B cell (primary cell): ENCODE measurements at regions not wholly inside any gene's neighbourhood (a gene's known extent, or its start where the extent isn't known, plus 50 kb on each side); places are given as distances from the start of the nearest gene placed in this dataset.
A peak's percentile ranks its signal among the peaks of the same experiment; 100 is the strongest.

Experiments
- ATAC-seq: fragments of 200-7000 bp; cut with Tn5 transposase; one replicate; pipeline ENCODE4 v1.10.0; 2021; ENCODE audit warnings: low read depth, mild to moderate bottlenecking, moderate number of reproducible peaks, moderate library complexity
- CTCF ChIA-PET: fragments of 350-600 bp; sonication (Branson Sonifier 250); formaldehyde crosslinking; loops from one replicate; lab custom pipeline; 2021; ENCODE audit warnings: antibody characterized with exemption, inconsistent platforms; lab: Charles Lee
- POLR2A ChIA-PET: fragments of 350-600 bp; sonication (Branson Sonifier 250); formaldehyde crosslinking; loops from one replicate; lab custom pipeline; 2021; ENCODE audit warnings: antibody characterized with exemption; lab: Charles Lee
- DNase-seq: peaks from one replicate; pipeline ENCODE4 v3.0.0; 2013
- H2AFZ ChIP-seq: 2 replicates; pipeline ENCODE4 v1.6.1; 2012; ENCODE audit warnings: mild to moderate bottlenecking, low read depth, low read length; ENCODE audit not compliant: insufficient read depth, poor library complexity, severe bottlenecking
- H3K27ac ChIP-seq, 2 donors: 1 replicate in 1 of 2; 2 replicates in 1 of 2; pipeline ENCODE4 v1.5.1; 2012 to 2013; ENCODE audit warnings: low read length in 2 of 2, mild to moderate bottlenecking in 2 of 2, moderate library complexity in 1 of 2
- H3K27me3 ChIP-seq, 4 experiments: fragments of 200-600 bp in 1 of 4; sonication (generic) in 1 of 4; replicated peaks in 1 of 4; 1 replicate in 2 of 4; 2 replicates in 2 of 4; pipeline versions ENCODE4 v1.6.1 to v1.7.0; 2013 to 2016; ENCODE audit warnings: low read length in 3 of 4, mild to moderate bottlenecking in 2 of 4, mixed read lengths in 1 of 4, moderate library complexity in 1 of 4; ENCODE audit not compliant: insufficient read depth in 4 of 4, control insufficient read depth in 3 of 4; ENCODE audit errors: control extremely low read depth in 1 of 4
- H3K36me3 ChIP-seq, 2 experiments: replicated peaks in 1 of 2; 1 replicate in 1 of 2; 2 replicates in 1 of 2; pipeline versions ENCODE4 v1.6.1 to v1.7.1; 2013; ENCODE audit warnings: low read length in 1 of 2; ENCODE audit not compliant: insufficient read depth in 2 of 2, control insufficient read depth in 1 of 2; ENCODE audit errors: control extremely low read depth in 1 of 2, extremely low read depth in 1 of 2
- H3K4me1 ChIP-seq, 2 donors: fragments of 200-600 bp in 1 of 2; sonication (generic) in 1 of 2; 1 replicate in 1 of 2; 2 replicates in 1 of 2; pipeline versions ENCODE4 v1.5.1 to v1.6.1; 2013 to 2017; ENCODE audit warnings: low read length in 2 of 2; ENCODE audit not compliant: control insufficient read depth in 2 of 2, insufficient read depth in 2 of 2
- H3K4me2 ChIP-seq: replicated peaks from 2 replicates; pipeline ENCODE3; 2012; ENCODE audit warnings: mild to moderate bottlenecking, low read depth, low read length; ENCODE audit not compliant: poor library complexity, severe bottlenecking
- H3K4me3 ChIP-seq, 5 experiments: fragments of 200-600 bp in 1 of 5; sonication (generic) in 1 of 5; 1 replicate in 3 of 5; 2 replicates in 2 of 5; pipeline versions ENCODE4 v1.5.1 to v1.7.0; 2011 to 2016; ENCODE audit warnings: low read length in 4 of 5, mild to moderate bottlenecking in 4 of 5, low read depth in 2 of 5, control low read depth in 1 of 5, moderate library complexity in 1 of 5; ENCODE audit not compliant: insufficient read depth in 1 of 5; ENCODE audit errors: control extremely low read depth in 1 of 5, extremely low read depth in 1 of 5
- H3K79me2 ChIP-seq: fragments of 200-600 bp; sonication (generic); one replicate; pipeline ENCODE4 v1.6.0; 2016; ENCODE audit warnings: low read length; ENCODE audit not compliant: control insufficient read depth, insufficient read depth
- H3K9ac ChIP-seq: fragments of 200-600 bp; sonication (generic); 2 replicates; pipeline ENCODE4 v1.6.1; 2017; ENCODE audit warnings: mild to moderate bottlenecking, low read length, moderate library complexity
- H3K9me3 ChIP-seq, 3 donors: one replicate each; pipeline versions ENCODE4 v1.6.1 to v1.7.1; 2013; ENCODE audit warnings: low read length in 2 of 3; ENCODE audit not compliant: control insufficient read depth in 2 of 3, insufficient read depth in 1 of 3; ENCODE audit errors: control extremely low read depth in 1 of 3
- H4K20me1 ChIP-seq: 2 replicates; pipeline ENCODE4 v1.6.0; 2012; ENCODE audit warnings: mild to moderate bottlenecking, low read length; ENCODE audit not compliant: insufficient read depth, control insufficient read depth, poor library complexity, severe bottlenecking
- H3K27ac Mint-ChIP-seq: one replicate; pipeline ENCODE4 v1.8.0; 2021; ENCODE audit warnings: mixed read lengths
- H3K27me3 Mint-ChIP-seq: one replicate; pipeline ENCODE4 v1.8.0; 2021; ENCODE audit warnings: mixed read lengths
- H3K4me1 Mint-ChIP-seq: one replicate; pipeline ENCODE4 v1.8.0; 2021; ENCODE audit warnings: mixed read lengths
- H3K4me3 Mint-ChIP-seq: one replicate; pipeline ENCODE4 v1.8.0; 2021; ENCODE audit warnings: mixed read lengths
- H3K9me3 Mint-ChIP-seq: one replicate; pipeline ENCODE4 v1.8.0; 2022; ENCODE audit warnings: mixed read lengths; ENCODE audit not compliant: insufficient read depth
- EZH2 ChIP-seq: IDR thresholded peaks from 2 replicates; pipeline ENCODE4 v1.6.1; 2012; ENCODE audit warnings: borderline replicate concordance, low read depth, mild to moderate bottlenecking, moderate library complexity, low read length; ENCODE audit not compliant: insufficient read depth, poor library complexity, severe bottlenecking
- WGBS: methylation state at CpG from one replicate; pipeline ENCODE4 v1.1.5; 2013; ENCODE audit warnings: missing lambda C conversion rate; ENCODE audit not compliant: insufficient coverage; 5-methylcytosine and 5-hydroxymethylcytosine counted together
- intact Hi-C: fragments of 100-400 bp; cut with micrococcal nuclease; formaldehyde crosslinking; loops from one replicate; pipeline ENCODE4 v1.10.0; 2022
- TF ChIP-seq, protein P1 (sequence below): fragments of 200-600 bp; IDR thresholded peaks from one replicate; pipeline ENCODE4 v1.8.0; 2022; ENCODE audit warnings: antibody characterized with exemption, mild to moderate bottlenecking

DNA sequence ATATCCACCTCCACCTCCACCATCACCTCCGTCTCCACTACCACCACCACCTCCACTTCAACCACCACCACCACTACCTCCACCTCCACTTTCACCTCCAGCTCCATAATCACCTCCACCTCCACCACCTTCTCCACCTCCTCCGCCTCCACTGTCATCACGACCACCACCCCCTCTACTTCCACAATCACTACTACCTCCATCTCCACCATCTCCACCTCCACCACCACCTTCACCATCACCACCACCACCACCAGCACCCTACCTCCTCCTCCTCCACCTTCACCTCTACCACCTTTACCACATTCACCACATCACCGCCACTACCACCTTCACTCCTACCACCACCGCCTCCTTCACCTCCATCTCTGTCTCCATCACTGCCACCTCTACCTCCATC, 435.7 kb downstream of the MCTP2 start:
- H3K36me3 ChIP-seq: no peaks in the 10 kb centered on the region
- peaks cover 31% of the 10 kb centered on the region for H3K27me3 Mint-ChIP-seq
- intact Hi-C loops: no loop called here
- H3K9me3 ChIP-seq: no peaks in the 10 kb centered on the region
- ATAC-seq (no peak), DNase-seq (no peak)
- no peak overlapping the region for H3K9ac ChIP-seq
- no peak overlapping the region for H3K4me3 Mint-ChIP-seq
- TF ChIP-seq, protein P1, sequence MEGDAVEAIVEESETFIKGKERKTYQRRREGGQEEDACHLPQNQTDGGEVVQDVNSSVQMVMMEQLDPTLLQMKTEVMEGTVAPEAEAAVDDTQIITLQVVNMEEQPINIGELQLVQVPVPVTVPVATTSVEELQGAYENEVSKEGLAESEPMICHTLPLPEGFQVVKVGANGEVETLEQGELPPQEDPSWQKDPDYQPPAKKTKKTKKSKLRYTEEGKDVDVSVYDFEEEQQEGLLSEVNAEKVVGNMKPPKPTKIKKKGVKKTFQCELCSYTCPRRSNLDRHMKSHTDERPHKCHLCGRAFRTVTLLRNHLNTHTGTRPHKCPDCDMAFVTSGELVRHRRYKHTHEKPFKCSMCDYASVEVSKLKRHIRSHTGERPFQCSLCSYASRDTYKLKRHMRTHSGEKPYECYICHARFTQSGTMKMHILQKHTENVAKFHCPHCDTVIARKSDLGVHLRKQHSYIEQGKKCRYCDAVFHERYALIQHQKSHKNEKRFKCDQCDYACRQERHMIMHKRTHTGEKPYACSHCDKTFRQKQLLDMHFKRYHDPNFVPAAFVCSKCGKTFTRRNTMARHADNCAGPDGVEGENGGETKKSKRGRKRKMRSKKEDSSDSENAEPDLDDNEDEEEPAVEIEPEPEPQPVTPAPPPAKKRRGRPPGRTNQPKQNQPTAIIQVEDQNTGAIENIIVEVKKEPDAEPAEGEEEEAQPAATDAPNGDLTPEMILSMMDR: no peak
- no peak for TF ChIP-seq EZH2
- H2AFZ ChIP-seq: no peak overlapping the region
- no peaks in the 10 kb centered on the region for H3K9me3 Mint-ChIP-seq
- no peaks in the 10 kb centered on the region for H3K79me2 ChIP-seq
- H3K27ac ChIP-seq: no peak overlapping the region
- no peak overlapping the region for H3K4me2 ChIP-seq
- no peak overlapping the region for H3K27ac Mint-ChIP-seq
- CTCF ChIA-PET: no interaction called here
- H3K27me3 ChIP-seq: no peaks in the 10 kb centered on the region
- POLR2A ChIA-PET: no interaction called here
- no peaks in the 10 kb centered on the region for H4K20me1 ChIP-seq
- no peaks in the 10 kb centered on the region for H3K4me1 Mint-ChIP-seq
- no peak overlapping the region for H3K4me3 ChIP-seq
- no peaks in the 10 kb centered on the region for H3K4me1 ChIP-seq
- 93% methylated on average over 5 of the region's 5 CpGs for WGBS

DNA sequence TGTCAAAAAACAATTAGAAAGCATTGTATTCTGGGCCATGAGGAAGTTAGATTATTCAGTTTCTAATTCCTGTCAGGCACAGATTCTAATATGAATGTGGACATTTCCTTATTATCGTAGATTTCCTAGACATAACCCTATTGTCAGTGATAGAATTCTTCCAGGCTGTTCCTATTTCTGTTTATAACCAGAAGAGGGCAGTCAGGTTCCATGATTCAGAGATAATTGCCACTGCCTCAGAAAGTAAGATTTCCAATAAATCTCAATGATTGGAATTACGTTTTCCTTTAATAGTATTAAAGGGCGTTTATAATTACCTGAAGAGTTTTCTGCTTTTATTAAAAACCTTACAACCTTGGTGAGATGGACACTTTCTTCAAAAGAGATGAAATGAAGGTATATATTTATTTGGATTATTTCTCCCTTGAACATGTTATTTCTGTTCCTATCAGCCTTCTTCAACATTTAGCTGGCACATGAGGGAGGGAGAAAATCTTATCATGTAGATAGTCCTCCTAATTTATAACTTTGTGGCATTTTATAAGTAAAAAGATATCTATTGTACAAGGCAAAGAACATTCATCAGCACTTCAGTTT, 439.2 kb downstream of the MCTP2 start:
- Mint-ChIP-seq H3K27ac (no peak overlapping the region), H3K4me3 (no peak overlapping the region), H3K27me3 (peaks cover 24% of the 10 kb centered on the region), H3K9me3 (no peaks in the 10 kb centered on the region), H3K4me1 (no peaks in the 10 kb centered on the region)
- ATAC-seq: no peak
- ChIA-PET POLR2A (no interaction called here), CTCF (interaction anchor here (1.5 to 1.9 kb wide), 2 partner anchors 14 to 506 kb away, joined by 3 to 8 read pairs; no protein-coding TSS in a partner anchor)
- Histone ChIP-seq H3K27me3 (no peaks in the 10 kb centered on the region), H4K20me1 (no peaks in the 10 kb centered on the region), H3K36me3 (no peaks in the 10 kb centered on the region), H3K9ac (no peak overlapping the region), H2AFZ (no peak overlapping the region), H3K4me3 (no peak overlapping the region), H3K27ac (no peak overlapping the region), H3K9me3 (no peaks in the 10 kb centered on the region), H3K79me2 (no peaks in the 10 kb centered on the region), H3K4me1 (no peaks in the 10 kb centered on the region), H3K4me2 (no peak overlapping the region)
- peak; percentile 21 for DNase-seq
- WGBS: no CpG with 5 or more reads among the region's 3 CpGs
- intact Hi-C loops: loop anchor here (5.0 kb wide), 1 partner anchor 622 kb away; no protein-coding TSS in a partner anchor
- TF ChIP-seq, protein P1: peak; percentile 69
- no peak for TF ChIP-seq EZH2
